Activated CD4-positive, CD25-positive, alpha-beta regulatory T cell treated with anti-CD3 and anti-CD28 coated beads, Interleukin-2, amount 50 U/mL, for 72 hours (primary cell): ENCODE measurements at regions not wholly inside any gene's neighbourhood (a gene's known extent, or its start where the extent isn't known, plus 50 kb on each side); places are given as distances from the start of the nearest gene placed in this dataset.
"Not testable (repeated sequence)": the region's sequence is repeated elsewhere in the genome, so short reads cannot be mapped to it uniquely, and the experiment has no call there.

Experiments
- DNase-seq: peaks from one replicate; pipeline ENCODE4 v3.0.0; 2021

GRCh38 chr2:144780983-144781382, 261.1 kb upstream of the ZEB2 start:
- no peak for DNase-seq

- DNase-seq, result no peak
Measured at GRCh38 chr2:144776766-144777165, 256.8 kb upstream of the ZEB2 start.

DNA sequence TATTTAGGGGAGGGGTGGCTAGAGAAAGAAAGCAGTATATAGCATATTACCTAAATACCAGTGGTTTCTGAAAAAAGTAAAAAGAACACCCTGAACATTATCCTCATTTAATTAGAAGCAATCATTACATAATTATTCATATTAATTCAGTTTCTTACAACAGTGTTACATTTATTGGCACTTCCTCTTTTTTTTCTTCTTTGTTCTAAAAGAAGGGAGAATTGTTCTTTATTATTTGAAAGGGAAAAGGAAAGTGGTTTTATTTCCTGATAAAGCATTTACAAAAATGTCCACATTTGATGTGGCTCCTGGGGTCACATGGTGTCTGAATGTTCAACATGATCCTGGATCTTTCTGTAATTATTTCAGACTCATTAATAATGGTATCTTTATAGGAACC, 254.9 kb upstream of the ZEB2 start:
- no peak for DNase-seq

DNA sequence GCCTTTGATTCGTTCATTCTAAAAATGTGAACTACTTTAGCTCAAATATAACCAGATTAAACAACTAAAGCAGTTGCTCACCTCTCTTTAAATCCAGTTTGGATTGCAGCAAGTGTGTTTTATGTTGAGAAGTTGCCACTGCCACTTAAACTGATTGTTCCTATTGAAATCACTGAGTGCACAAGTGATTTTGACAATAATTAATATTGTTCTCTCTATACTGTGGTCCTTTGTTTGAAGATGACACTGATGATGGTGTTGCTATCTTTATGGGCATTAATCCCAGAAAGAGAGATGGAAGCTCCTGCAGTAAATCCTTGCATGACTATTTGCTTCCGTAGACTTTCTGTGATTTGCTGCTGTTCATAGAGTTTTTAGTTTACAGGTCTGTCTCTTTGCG, 251.4 kb upstream of the ZEB2 start:
- no peak for DNase-seq

GRCh38 chr2:144770616-144771230, 250.8 kb upstream of the ZEB2 start:
- DNase-seq, result no peak

- DNase-seq, result not testable (repeated sequence)
Measured at GRCh38 chr2:144760939-144761338, 241.0 kb upstream of the ZEB2 start.

GRCh38 chr2:144759746-144760145, 239.8 kb upstream of the ZEB2 start:
- DNase-seq, result no peak

GRCh38 chr2:144758196-144758595, 238.3 kb upstream of the ZEB2 start:
- not testable (repeated sequence) for DNase-seq

- DNase-seq, result no peak
Measured at GRCh38 chr2:144753416-144753815, 233.5 kb upstream of the ZEB2 start.

DNA sequence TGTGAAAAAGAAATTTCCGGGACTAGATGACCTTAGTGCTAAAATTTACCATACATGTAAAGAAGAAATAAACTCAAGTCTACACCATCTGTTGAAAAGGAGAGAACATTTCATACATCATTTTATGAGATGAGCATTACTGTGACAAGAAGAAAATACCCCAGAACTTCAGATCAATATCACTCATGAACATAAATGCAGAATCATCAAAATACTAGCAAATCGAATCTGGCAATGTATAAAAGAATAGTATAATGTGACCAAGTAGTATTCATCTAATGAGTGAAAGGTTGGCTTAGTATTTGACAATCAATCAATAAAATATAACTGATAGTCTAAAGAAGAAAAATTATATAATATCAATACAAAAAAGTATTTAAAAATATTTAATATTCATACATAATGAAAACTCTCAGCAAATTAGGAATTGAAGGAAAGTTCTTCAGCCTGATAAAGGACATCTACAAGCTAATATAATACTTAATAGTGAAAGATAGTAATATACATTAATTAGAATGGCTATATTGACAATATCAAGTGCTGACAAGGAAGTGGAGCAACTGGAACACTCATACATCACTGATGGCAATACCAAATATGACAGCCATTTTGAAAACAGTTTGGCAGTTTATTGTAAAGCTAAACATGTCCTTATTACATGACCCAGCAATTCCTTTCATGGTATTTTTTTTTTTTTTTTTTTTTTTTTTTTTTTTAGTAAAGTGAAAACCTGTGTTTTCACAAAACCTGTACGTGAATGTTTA, 231.4 kb upstream of the ZEB2 start:
- no peak for DNase-seq

GRCh38 chr2:144749188-144749587, 229.3 kb upstream of the ZEB2 start:
- no peak for DNase-seq

- DNase-seq, result no peak
Measured at GRCh38 chr2:144748443-144748842, 228.5 kb upstream of the ZEB2 start.

GRCh38 chr2:144747571-144747970, 227.7 kb upstream of the ZEB2 start:
- DNase-seq, result no peak

GRCh38 chr2:144745424-144745823, 225.5 kb upstream of the ZEB2 start:
- no peak for DNase-seq

DNA sequence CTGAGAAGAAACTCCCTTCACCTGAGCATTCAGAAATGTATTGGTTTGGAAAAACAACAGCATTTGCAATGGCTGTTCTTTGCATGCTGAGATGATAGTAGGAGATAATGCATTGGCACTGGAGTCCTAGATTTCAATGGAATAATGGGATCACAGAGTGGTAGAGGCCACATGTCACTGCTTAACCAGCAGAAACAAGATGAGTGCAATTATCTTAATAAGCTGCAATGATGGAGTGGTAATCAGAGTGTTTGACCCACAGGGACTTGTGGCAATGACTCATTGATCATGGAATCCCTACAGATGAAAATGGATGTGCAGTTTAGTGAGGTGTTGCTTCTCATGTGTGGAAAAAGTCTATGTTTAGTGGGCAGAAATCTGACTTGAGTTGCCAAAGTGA, 218.8 kb upstream of the ZEB2 start:
- DNase-seq, result no peak

DNA sequence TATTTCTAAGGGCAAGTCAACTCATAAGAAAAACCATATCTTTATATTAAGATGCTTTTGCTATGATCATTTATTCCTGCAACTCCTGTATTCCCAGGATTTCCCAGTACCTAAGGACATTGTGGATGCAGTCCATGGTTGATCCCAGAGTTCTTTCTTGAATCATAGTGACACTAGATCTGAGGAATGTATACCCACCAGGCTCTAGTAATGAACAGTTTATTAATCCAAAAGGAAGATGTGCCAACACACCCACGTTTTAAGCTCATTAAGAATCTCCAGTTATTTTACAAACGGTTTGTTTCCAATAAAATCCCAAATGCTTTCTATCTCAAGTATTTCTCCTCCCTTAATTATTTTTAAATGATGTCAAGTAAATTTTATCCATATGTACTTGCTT, 210.8 kb upstream of the ZEB2 start:
- DNase-seq, result no peak

GRCh38 chr2:144724460-144724859, 204.5 kb upstream of the ZEB2 start:
- not testable (repeated sequence) for DNase-seq

DNA sequence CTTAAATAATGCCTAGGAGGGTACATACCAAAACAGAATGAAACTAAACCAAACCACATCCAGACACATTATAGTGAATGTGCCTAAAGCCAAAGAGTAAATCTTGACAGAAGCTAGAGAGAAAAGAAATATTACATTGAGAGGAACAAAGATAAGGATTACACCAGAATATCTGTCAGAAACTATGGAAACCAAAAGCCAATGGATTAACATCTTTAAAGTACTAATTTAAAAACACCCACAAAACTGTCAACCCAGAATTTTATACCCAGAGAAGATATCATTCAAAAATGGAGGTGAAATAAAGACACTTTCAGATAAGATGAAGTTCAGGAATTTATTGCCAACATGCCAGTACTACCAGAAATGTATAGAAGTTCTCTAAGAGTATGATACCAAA, 198.5 kb upstream of the ZEB2 start:
- DNase-seq, result no peak

DNA sequence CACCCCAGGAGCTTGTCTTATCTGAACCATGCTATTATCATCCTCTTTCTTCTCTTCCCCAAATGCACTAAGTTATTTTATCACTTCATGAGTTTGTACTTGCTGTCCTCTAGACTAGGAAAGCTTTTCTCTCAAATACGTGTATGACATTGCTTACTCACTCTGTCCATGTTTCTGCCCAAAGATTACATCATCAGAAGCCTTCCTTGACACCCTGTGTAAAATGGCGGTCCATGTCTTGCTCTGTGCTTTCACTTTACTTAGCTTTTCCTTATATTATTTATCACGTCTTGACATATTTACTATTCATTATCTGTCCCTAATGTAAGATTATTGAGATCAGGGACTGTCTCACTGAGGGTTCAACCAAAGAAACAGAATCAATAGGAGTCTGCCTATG, 196.1 kb upstream of the ZEB2 start:
- DNase-seq, result no peak

DNA sequence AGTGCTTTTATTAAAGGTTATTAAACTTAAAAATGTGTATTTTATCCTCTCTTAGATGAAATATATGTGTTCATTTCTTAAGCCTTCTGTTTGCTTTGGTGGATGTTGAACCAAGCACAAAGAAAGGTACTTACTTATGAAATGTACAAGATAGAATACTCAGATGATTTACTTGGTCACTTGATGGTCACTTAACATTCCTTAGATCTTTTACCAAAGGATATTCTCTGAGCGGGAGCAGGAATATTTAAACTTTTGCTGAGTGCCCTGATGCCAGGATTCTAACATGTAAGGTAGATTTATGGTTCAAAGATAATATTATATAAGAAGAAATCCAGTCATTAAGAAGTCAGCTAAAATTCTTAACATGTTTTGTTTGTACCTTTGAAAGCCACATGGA, 193.5 kb upstream of the ZEB2 start:
- no peak for DNase-seq

DNA sequence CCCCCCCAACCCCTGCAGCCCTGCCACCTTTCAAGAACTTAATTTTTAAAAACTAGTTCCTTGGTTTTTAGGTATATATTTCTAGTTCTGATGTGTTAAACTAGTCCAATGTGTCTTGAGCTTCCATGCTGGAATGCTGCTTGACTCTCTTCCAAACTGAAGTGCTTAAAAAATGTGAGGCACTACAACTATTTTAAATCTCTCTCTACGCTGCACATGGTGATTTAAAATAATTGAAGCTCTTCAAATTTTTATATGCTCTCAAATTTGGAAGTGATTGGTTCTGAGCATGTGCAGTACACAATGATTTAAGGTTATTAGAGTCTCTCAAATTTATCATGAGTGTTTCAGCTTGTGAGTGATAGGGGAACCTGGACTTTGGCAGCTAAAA, 192.6 kb upstream of the ZEB2 start:
- DNase-seq, result no peak

- DNase-seq, result no peak
Measured at GRCh38 chr2:144711630-144712549, 192.0 kb upstream of the ZEB2 start.

DNA sequence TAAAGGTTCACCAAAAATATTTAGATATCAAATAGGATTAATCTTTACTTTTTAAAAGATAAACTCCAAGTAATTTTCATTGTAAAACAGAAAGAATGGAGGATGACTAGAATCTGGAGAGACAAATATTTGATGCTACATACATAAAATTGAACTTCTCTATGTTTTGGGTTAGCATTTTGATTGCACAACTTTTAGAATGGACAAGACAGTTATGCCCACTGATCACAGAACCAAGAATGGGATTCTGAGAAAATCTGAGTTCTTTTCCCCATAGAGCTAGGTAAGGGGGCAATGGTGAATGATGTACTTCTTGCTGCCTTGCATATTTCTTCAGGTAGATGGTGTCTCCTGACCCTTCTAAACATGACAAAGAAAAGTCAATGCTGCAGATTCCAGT, 191.2 kb upstream of the ZEB2 start:
- no peak for DNase-seq

DNA sequence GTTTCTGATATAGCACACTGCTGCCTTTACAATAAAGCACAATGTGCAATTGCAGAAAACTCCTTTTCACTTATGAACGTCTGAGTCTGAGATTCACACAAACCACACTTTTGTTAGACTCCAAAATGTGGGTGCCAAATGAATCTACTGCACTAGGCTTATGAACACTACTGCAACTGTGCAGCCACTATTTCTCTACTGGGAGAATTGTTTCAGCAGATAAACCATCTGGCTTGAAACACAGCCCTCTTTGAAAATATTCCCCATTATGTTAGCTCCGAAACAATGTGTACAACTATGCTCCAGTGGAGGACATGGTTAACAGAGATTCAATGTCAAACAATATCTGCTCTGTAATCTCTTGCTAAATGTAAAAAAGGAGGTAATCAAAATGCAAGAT, 188.7 kb upstream of the ZEB2 start:
- DNase-seq, result no peak
